GM18907 (cell line): ENCODE measurements at regions not wholly inside any gene's neighbourhood (a gene's known extent, or its start where the extent isn't known, plus 50 kb on each side); places are given as distances from the start of the nearest gene placed in this dataset.

Experiments
- ATAC-seq: cut with Tn5 transposase; IDR thresholded peaks from one replicate; pipeline ENCODE4 v1.9.1; 2021; ENCODE audit warnings: mild to moderate bottlenecking, moderate library complexity; ENCODE audit not compliant: unreplicated experiment

DNA sequence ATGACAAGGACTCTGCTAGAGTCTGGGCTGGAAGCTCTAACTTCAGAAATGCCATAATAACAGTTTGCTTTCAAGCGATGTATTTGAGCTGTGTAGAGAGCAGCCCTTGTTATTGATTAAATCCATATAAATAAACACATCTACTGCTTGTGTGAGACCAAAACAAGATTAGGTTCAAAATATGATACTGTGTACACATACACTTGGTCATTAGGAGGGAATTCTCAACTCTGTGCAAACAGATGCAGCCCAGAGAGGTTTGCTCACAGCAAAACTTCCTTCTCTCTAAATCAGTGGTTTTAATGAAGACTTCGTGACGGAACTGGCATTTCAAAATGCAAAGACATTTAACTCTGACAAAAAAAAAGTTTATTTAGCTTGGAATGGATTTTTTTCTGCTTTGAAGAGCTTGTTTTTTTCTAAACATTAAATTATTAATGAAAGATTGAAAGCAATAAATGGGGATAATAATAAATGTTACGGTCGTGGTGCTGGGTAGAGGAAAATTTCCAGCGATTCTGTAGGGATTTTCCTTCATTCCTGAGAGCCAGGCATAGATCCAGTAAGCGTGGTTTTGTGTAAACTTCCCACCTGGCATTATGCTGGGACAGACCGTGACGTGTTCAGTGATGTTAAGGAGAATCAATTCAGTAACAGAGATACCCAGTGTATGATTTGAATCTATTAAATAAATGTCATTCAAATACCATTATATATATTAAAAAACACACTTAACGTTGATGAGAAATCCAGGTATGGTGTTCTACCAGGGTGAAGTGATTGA lies 213.7 kb downstream of the TEX29 start:
- ATAC-seq = no peak

DNA sequence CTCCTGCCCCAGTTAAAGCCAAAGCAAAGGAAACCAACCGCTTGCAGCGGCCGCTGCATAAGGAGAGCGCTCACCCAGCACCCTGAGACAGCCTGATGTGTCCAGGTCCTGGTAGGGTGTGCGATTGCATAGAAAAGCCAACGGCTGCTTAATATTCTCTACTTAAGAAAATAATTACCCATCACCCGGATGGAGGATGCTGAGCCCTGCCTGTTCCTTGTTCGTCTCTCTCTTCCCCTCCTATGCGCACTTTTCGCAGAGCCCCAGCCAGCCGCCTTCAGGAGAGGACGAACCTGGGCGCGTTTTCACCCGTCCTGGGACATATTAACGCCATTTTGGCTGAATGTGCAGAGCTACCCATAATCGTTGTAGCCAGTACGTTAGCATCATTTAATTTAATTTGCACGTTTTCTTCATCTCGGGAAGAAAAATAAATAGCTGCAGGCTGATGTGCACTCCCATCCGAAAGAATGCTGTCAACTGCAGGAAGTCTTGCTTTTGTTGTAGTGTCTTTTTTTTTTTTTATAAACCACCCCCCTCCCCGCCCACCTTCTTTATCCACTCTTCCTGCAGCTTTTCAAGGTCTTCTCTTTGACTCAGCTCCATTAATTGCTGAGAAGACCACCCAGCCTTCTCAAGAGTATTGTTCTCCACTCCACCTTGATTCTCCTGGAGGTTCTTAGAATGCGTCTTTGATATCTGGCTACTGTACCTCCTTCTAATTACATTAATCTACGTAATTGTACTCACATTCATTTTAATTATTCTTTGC lies 214.5 kb downstream of the TEX29 start:
- no peak for ATAC-seq

DNA sequence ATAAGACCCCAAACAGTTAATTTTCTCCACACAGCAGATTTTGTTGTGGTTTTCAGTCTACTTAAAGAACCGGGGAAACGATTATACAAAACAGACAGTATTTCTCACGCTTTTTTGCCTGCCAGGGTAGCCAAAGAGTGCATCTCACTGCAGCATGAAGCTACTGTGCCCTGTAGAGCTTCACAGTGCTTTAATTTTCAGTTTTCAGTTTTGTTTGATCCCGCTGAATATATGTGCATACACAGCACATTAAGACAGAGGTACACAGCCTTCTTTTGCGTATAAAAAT lies 215.0 kb downstream of the TEX29 start:
- no peak for ATAC-seq

GRCh38 chr13:111536075-111536642 lies 215.7 kb downstream of the TEX29 start:
- ATAC-seq = no peak

DNA sequence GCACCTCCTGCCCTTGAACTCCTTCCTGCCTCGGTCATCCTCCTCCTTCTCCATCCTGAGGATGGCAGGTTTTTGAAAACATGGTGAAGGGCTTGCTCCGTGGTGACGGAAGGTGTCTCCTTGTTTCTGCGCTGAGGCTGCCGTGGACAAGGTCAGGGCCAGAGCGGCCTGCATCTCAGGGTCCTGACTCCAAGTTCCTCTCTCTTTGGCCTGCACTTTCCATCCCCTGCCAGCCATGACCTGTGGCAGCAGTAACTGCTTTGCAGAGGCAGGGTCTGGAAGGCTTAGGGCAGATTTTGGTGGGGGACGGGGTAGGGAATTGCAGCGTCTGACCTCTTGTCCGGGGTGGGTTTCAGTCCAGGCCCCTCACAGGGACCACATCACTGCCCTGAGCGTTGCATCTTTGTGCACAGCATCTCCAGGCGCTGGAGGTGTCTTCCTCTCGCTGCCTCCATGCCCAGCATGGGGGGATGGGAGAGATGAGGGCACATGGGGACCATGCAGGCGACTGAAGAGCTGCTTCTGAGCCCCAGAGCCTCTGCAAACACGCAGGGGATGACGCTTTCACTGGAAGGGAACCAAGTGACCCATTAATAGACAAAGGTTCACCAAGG lies 216.8 kb downstream of the TEX29 start:
- no peak for ATAC-seq

- no peak for ATAC-seq
These were observed 217.5 kb downstream of the TEX29 start for GRCh38 chr13:111537843-111538499.

- no peak for ATAC-seq
These were observed 218.8 kb downstream of the TEX29 start for GRCh38 chr13:111539252-111539651.

DNA sequence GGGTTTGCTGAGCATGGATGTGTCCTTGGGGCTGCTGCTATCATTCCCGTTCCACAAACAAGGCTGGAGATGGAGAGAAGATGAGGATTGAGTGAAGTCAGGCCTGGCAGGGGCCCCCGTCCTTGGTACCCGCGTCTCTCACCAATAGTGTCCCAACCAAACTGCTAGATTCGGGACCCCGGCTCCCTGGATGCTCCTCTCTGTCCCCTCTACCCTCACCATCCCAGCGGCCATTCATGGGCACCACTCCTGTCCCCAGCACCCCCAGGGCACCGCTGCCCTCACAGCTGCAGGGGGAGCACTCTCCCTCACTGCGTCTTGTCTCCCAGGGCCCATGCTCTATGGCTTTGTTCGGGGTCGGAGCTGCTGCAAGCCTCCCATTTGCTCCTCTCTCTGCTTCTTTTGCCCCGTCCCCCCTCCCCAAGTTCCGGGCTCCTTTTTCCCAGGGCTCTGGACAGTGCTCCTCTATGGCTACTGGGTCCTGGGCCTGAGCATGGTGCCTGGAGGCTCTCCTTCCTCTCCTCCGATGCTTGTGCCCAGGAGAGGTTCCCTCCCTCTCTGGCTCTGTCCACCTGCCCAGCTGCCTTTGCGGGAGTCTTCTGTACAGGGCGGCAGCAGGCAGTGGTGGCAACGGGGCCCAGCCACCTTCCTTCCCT lies 219.5 kb downstream of the TEX29 start:
- ATAC-seq = no peak

DNA sequence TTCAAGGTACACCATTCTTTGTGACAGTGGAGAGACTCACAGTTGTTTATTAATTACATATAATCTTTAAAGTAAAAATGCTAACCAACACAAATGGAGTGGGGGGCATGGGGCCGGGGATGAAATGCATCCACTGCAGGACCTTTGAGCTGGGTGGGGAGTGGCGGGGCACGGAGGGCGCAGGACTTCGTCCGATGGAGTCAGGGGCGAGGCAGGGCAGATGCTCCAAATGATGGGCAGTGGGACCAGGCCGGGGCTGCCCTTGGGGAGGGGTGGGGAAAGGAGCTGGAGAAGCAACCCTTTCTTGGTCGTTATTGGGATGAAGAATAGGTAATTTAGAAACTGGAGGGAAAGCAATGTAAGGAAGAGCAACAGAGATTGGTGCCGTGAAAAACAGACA lies 220.0 kb downstream of the TEX29 start:
- no peak for ATAC-seq

DNA sequence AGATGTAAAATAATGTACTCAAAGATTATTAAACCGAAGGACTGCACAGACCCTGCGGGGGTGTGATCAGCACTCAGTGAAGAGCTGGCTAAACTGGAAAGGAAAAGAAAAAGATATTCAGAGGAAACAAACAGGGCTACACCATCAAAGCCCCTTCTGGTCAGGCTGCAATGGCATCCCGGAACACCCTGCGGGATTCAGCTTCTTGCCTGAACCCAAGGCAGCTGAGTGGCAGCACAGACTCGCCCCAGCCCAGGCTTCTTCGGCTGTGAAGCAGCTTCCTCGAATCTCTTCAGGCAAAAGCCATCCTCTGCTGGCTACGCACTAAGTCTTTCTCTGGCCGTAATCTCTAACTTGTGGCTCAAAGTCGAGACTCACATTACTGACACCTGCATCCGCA lies 220.9 kb downstream of the TEX29 start:
- ATAC-seq = no peak

DNA sequence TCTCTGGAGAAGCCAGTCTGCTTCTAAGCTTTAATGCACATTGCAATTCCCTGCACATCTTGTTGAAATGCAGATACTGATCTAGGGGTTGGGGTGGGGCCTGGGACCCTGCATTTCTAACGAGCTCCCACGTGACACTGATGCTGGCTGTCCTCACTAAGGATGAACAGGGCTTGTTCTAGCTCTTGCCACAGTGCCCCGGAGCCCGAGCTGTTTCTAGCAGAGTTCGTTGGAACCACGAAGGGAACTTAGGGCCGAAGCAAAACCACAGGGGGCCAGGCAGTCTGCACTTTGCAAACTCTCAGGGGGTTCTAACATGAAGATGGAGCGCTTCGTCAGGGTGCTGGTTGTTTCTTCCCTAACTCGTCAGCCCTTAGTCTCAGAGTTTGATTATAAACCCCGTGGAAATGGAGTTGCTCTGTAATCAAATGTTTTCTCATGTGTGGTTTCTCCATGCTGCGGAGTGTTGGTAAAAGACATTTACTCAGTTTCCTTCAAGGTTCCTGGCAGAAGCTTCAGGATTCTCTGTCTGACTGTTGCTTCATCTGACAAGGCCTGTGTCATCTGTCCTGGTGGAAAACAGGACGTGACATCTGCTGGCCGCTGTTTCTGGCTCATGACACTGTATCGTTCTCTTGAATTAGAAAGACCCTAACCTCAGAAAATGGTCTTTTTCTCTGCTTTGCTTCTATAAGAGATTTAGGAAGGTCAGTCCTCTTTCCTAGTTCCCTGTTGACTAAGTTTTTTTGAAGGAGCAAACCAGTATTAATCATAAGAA lies 221.5 kb downstream of the TEX29 start:
- ATAC-seq = no peak

DNA sequence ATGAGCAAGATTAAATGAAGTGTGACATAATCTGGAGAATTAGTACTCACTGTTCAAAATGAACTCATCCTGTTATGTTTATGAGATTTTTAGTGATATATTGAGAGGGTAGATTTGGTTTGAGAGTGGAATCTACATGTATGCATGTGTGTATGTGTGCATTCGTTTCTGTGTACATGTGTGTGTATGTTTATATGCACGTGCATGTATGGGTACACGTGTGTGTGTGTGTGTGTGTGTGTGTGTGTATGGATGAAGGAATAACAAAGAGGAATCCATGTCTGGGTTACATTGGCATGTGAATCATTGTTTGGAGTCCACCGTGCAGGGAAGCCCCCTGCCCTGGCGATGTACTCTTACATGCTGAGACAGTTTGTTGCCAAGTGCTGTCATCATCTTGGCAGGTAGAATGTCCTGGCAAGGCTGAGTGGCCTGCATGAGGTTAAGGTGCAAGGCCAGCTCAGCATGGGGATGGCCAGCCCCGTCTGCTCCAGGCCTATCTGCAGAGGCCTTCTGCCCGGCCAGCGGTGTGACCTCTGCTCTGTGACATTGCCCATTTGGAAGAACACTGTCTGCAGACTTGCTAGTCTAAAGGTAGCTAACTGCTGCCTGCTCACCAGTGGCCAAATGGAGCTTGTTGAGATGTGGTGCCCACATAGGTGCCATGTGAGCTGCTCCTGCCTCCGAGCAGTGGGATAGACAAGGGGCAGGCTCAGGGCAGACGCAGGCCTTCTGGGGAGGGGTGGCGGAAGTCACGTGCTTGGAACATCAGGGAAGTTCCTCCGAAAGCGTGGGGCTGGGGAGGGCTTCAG lies 222.3 kb downstream of the TEX29 start:
- ATAC-seq = no peak

DNA sequence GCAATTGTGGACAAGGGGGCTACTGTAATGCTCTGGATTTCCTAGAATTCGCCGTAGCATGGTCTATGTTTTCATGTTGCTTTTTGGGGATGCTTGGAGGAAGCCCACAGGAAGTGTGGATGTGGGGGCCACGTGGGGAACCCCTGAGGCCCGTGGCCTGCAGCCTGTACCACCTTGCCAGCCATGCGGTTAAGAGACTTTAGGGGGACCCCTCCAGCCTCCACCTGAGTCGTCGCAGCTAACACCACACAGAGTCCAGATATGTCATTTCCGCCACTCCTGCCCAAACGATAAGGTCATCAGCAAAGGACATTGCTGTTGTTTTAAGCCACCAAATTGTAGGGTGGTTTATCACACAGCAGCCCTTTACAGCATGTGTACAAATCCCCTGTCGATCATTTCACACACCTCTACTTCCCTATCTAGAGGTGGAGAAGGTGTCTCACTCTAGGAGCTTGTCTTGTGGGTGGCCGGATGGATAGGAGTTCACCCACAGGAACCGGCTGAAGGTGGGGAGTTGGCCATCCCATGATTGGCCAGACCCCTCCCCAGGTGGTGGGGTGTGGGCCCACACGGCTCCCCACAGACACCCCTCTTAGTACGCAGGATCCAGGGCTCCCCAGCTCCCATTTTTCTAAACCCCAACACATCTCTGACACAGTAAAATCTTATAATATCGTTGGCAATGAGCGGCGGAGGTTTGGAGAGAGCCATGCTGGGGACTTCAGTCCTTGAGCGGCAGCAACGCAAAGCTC lies 226.7 kb downstream of the TEX29 start:
- no peak for ATAC-seq

GRCh38 chr13:111547726-111548273 lies 227.4 kb downstream of the TEX29 start:
- no peak for ATAC-seq

DNA sequence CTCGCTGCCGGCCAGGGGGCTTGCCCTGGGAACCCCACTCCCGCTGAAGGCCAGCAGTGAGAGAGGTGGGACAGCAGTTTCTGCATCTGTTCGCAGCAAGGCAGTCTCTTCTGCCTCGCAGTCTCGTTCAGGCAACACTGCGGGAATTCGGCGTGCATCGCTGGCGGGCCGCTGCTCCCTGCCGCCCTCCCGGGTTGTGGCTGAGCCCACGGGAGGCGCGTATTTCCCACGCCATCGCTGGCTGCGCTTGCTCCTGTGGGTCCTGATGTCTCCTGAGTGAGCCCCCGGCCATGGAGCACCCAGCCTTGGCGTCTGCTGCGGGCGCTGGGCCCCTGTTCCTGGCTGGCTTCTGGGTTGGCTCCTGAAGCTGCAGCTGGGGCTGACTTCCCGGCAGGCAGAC lies 227.9 kb downstream of the TEX29 start:
- ATAC-seq = no peak

- ATAC-seq = no peak
These were observed 228.4 kb downstream of the TEX29 start for GRCh38 chr13:111548805-111549204.

- peak; percentile 62 for ATAC-seq
These were observed 229.0 kb downstream of the TEX29 start for GRCh38 chr13:111549464-111549863.

DNA sequence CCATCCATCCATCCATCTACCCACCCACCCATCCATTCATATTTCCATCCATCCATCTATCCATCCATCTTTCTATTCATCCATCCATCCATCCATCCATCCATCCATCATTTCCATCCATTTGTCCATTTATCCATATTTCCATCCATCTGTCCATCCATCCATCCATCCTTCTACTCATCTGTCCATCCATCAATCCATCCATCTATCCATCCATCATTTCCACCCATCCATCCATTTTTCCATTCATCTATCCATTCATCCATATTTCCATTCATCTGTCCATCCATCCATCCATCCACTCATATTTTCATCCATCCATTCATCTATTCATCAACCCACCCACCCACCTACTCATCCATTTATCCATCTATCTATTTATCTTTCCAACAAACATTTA lies 229.6 kb downstream of the TEX29 start:
- ATAC-seq = no peak
